ENCODE measurements at regions not wholly inside any gene's neighbourhood (a gene's known extent, or its start where the extent isn't known, plus 50 kb on each side); places are given as distances from the start of the nearest gene placed in this dataset.

- TF ChIP-seq CTCF (IDR thresholded peaks at IDR 0.05) (no peak), POLR2A (IDR thresholded peaks at IDR 0.05) (no peak)
These were observed 79.4 kb downstream of the RRAGC start for GRCh38 chr1:38780133-38780532.

All from adrenal gland (tissue), 5 donors.